Ascending aorta (tissue), 2 donors: ENCODE measurements at regions not wholly inside any gene's neighbourhood (a gene's known extent, or its start where the extent isn't known, plus 50 kb on each side); places are given as distances from the start of the nearest gene placed in this dataset.

ENCODE experiments used
- DNase-seq, 2 donors: peaks; one replicate each; pipeline ENCODE4 v3.0.0-alpha.2; 2019; ENCODE audit warnings: low spot score in 2 of 2
- H3K27ac ChIP-seq, 2 donors: fragments of 200-600 bp; sonication (generic); one replicate each; pipeline ENCODE4 v1.5.1; 2016 to 2017; ENCODE audit warnings: mild to moderate bottlenecking in 1 of 2
- H3K27me3 ChIP-seq: fragments of 200-600 bp; sonication (generic); one replicate; pipeline ENCODE4 v1.5.1; 2017
- H3K36me3 ChIP-seq, 2 donors: fragments of 200-600 bp; sonication (generic); one replicate each; pipeline ENCODE4 v1.5.1; 2016
- H3K4me1 ChIP-seq, 2 donors: fragments of 200-600 bp; sonication (generic); one replicate each; pipeline ENCODE4 v1.5.1; 2016 to 2017; ENCODE audit warnings: mild to moderate bottlenecking in 1 of 2
- H3K4me3 ChIP-seq, 2 donors: fragments of 200-600 bp; sonication (generic); one replicate each; pipeline ENCODE4 v1.5.1; 2016 to 2017; ENCODE audit warnings: mild to moderate bottlenecking in 1 of 2
- H3K9me3 ChIP-seq, 2 donors: fragments of 200-600 bp; sonication (generic); one replicate each; pipeline ENCODE4 v1.5.1; 2016
- intact Hi-C: fragments of 100-400 bp; cut with DNase I; formaldehyde crosslinking; loops from one replicate; pipeline ENCODE4 v1.15.1; 2023
- TF ChIP-seq, protein P1 (sequence below), 3 experiments: fragments of 200-600 bp in 2 of 3; fragments of 450-650 bp in 1 of 3; sonication (generic) in 2 of 3; IDR thresholded peaks; one replicate each; pipeline ENCODE4 v1.5.1; 2016 to 2019; ENCODE audit warnings: antibody characterized with exemption in 3 of 3, mild to moderate bottlenecking in 1 of 3, moderate library complexity in 1 of 3

DNA sequence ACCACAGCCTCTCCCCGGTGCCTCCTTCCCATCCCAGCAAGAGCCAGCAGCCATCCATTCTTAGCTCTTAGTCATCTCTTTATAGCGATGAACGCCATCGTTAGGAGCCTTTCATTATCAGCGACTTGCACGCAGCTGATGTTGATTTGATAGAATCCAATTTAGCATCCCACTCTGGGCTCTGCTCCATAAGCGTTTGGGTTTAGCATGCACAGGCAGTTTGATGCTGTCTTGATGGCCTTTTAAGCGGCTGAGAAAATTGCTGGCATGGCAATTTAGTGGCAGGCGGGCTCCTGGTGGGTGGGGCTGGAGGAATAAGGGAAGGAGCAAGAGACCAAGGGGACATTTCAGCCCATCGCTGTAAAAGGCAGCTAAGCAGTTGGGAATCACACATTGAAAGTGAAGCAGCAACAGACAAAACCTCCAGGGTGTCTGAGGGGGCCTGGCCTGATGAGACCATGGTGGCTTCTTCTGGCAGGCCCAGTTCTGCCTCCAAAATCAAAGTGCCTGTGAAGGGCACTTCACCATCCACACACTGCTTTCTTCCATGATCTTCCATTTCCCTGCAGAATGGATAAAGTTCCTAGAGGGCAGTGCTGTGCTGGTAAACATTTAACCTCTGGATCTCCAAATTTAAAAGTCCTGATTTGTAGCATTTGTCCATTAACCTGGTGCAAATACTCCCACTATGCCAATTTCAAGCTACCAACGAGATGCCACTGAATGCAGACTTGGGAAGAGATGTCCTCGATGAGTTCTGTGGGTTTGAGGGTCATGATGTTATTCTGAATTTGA lies 107.8 kb upstream of the PLXNA4 start:
- Histone ChIP-seq H3K36me3 (no peaks in the 10 kb centered on the region), H3K4me1 (no peaks in the 10 kb centered on the region), H3K9me3 (no peaks in the 10 kb centered on the region), H3K4me3 (no peak overlapping the region), H3K27me3 (no peaks in the 10 kb centered on the region), H3K27ac (no peak overlapping the region)
- TF ChIP-seq, protein P1, sequence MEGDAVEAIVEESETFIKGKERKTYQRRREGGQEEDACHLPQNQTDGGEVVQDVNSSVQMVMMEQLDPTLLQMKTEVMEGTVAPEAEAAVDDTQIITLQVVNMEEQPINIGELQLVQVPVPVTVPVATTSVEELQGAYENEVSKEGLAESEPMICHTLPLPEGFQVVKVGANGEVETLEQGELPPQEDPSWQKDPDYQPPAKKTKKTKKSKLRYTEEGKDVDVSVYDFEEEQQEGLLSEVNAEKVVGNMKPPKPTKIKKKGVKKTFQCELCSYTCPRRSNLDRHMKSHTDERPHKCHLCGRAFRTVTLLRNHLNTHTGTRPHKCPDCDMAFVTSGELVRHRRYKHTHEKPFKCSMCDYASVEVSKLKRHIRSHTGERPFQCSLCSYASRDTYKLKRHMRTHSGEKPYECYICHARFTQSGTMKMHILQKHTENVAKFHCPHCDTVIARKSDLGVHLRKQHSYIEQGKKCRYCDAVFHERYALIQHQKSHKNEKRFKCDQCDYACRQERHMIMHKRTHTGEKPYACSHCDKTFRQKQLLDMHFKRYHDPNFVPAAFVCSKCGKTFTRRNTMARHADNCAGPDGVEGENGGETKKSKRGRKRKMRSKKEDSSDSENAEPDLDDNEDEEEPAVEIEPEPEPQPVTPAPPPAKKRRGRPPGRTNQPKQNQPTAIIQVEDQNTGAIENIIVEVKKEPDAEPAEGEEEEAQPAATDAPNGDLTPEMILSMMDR (IDR thresholded peaks at IDR 0.05) = no peak
- DNase-seq = no peak
- intact Hi-C loops = no loop called here

DNA sequence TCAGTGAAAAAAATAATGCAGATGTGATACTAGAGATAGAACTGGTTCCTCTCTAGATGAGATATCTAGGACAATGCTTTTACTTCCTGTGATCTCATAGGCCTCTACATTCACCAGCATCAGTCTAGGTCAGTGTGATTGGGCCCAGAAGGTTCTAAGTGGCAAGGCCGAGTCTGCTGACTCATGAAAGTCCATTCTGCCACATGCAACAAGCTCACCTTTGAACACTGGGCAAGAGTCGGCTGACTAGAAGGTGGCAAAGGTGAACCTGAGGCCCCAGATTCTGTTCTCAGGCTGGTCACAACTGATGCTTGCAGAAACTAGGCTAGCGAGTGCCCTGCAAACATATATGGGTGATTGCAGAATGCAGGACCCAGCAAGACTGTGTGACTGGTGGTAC lies 105.7 kb upstream of the PLXNA4 start:
- TF ChIP-seq, protein P1 (IDR thresholded peaks at IDR 0.05) = no peak
- no peaks in the 10 kb centered on the region for H3K36me3 ChIP-seq
- no peak for DNase-seq
- H3K9me3 ChIP-seq = no peaks in the 10 kb centered on the region
- H3K27me3 ChIP-seq = no peaks in the 10 kb centered on the region
- no peak overlapping the region for H3K27ac ChIP-seq
- H3K4me1 ChIP-seq = no peaks in the 10 kb centered on the region
- H3K4me3 ChIP-seq = no peak overlapping the region
- intact Hi-C loops = no loop called here

DNA sequence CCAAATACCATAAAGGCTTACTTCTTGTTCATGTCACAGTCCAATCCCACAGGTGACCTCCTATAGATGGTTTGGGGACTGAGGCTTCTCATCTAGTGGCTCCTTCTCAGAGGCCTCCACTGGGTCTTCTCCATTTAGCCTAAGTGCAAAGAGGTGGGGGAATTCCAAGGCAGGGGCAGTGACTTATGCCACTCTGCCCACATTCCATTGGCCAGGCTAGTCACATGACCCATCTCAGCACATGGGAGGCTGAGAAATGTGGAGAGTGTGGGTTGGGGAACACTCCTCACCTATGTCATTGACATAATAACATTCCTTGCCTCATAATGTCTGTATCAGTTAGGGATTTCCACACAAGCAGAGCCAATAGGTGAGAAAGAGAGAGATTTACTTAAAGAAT lies 104.3 kb upstream of the PLXNA4 start:
- TF ChIP-seq, protein P1 (IDR thresholded peaks at IDR 0.05) = no peak
- no peaks in the 10 kb centered on the region for H3K27me3 ChIP-seq
- intact Hi-C loops = no loop called here

DNA sequence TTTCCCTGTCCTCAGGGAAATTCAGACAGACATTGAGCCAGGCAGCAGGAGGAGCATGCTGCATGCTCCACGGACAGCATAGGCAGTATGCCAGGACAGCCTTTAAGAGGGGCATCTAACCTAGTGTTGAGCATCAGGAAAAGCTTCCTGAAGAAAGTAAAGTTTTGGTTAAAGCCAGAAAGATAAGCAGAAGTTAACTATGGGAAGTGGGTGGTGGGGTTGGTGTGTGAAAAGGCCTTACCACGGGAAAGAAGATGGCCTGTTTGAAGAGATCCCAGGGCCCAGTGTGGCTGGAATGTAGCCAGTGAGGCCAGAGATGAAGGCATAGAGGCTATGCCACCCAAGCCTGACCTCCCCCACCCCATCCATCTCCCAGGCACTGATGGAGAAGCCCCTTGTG lies 102.4 kb upstream of the PLXNA4 start:
- TF ChIP-seq, protein P1 (IDR thresholded peaks at IDR 0.05) = no peak
- no peaks in the 10 kb centered on the region for H3K4me1 ChIP-seq
- no peaks in the 10 kb centered on the region for H3K27me3 ChIP-seq
- H3K27ac ChIP-seq = no peak overlapping the region
- no peak overlapping the region for H3K4me3 ChIP-seq
- H3K9me3 ChIP-seq = no peaks in the 10 kb centered on the region
- DNase-seq = no peak
- H3K36me3 ChIP-seq = no peaks in the 10 kb centered on the region
- intact Hi-C loops = no loop called here

More for the DNA sequence above, 104.3 kb upstream of the PLXNA4 start:
- no peak overlapping the region for H3K4me3 ChIP-seq
- H3K9me3 ChIP-seq = no peaks in the 10 kb centered on the region
- DNase-seq = no peak
- no peaks in the 10 kb centered on the region for H3K4me1 ChIP-seq
- no peaks in the 10 kb centered on the region for H3K36me3 ChIP-seq
- no peak overlapping the region for H3K27ac ChIP-seq

DNA sequence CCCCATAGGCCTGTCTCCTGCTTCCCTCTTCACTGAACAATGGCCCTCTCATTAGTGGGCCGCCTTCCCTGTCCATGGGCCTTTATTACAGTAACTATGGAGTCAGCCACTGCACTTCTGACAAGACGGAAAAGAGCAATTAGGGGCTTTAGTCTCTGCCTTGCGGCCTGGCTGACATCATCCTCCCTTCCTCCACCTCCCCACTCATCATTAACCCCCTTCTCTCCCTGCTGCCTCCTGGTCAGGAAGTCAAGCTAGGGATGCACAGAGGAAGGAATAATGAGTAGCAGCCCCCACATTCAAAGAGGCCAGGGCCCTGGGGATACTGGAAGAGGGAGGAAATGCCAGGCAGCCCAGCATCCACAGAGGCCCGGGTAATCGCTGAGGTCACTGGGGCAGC lies 101.6 kb upstream of the PLXNA4 start:
- DNase-seq = no peak
- H3K27ac ChIP-seq = no peak overlapping the region
- no peak overlapping the region for H3K4me3 ChIP-seq
- no peaks in the 10 kb centered on the region for H3K36me3 ChIP-seq
- no peaks in the 10 kb centered on the region for H3K27me3 ChIP-seq
- no peaks in the 10 kb centered on the region for H3K4me1 ChIP-seq
- H3K9me3 ChIP-seq = no peaks in the 10 kb centered on the region
- TF ChIP-seq, protein P1 (IDR thresholded peaks at IDR 0.05) = no peak
- intact Hi-C loops = no loop called here
